WERI-Rb-1 (cell line): ENCODE measurements at regions not wholly inside any gene's neighbourhood (a gene's known extent, or its start where the extent isn't known, plus 50 kb on each side); places are given as distances from the start of the nearest gene placed in this dataset.

Experiments
- DNase-seq: peaks from one replicate; pipeline ENCODE4 v3.0.0-alpha.2; 2020
- H3K27ac ChIP-seq: fragments of 250-450 bp; sonication (Bioruptor Pico); 2 replicates; pipeline ENCODE4 v1.5.1; 2020; ENCODE audit warnings: mild to moderate bottlenecking, moderate library complexity
- H3K27me3 ChIP-seq: fragments of 250-450 bp; sonication (Bioruptor Pico); 2 replicates; pipeline ENCODE4 v1.5.1; 2021; ENCODE audit warnings: mild to moderate bottlenecking, low read depth, moderate library complexity; ENCODE audit not compliant: insufficient read depth, severe bottlenecking
- H3K36me3 ChIP-seq: fragments of 250-450 bp; sonication (Bioruptor Pico); 2 replicates; pipeline ENCODE4 v1.5.1; 2020; ENCODE audit warnings: mild to moderate bottlenecking, moderate library complexity
- H3K4me3 ChIP-seq: 2 replicates; pipeline ENCODE4 v1.5.1; 2011; ENCODE audit warnings: low read depth, mild to moderate bottlenecking, control low read depth, low read length
- H3K9me3 ChIP-seq: fragments of 250-450 bp; sonication (Bioruptor Pico); 2 replicates; pipeline ENCODE4 v1.5.1; 2021; ENCODE audit warnings: mild to moderate bottlenecking, moderate library complexity; ENCODE audit not compliant: severe bottlenecking
- TF ChIP-seq, protein P1 (sequence below): IDR thresholded peaks from 2 replicates; pipeline ENCODE4 v1.5.1; 2011; ENCODE audit warnings: low read depth, mild to moderate bottlenecking, control low read depth, inconsistent platforms, low read length

DNA sequence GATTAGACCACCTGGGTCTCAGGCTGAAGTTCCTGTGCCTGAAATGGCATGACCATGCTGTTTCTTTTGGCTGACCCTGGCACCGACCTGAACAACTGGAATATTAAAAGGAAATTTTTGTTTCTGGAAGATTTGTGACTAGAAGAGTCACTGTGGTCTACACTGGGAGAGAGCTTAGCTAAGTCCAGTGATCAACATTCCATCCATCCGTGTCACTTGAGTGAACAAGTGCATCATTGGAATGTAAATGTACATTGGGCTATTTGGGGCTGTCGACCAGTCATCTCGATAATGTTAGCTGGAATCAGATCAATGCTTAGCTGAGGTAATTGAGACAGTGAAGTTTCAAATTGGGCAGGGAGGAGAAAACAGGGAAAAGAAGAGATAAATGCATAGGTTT is 95.4 kb upstream of the CCDC85A start:
- H3K27ac ChIP-seq = no peak overlapping the region
- no peaks in the 10 kb centered on the region for H3K27me3 ChIP-seq
- H3K9me3 ChIP-seq = peaks cover 4% of the 10 kb centered on the region
- H3K4me3 ChIP-seq = no peak overlapping the region
- no peak for DNase-seq
- no peaks in the 10 kb centered on the region for H3K36me3 ChIP-seq
- TF ChIP-seq, protein P1, sequence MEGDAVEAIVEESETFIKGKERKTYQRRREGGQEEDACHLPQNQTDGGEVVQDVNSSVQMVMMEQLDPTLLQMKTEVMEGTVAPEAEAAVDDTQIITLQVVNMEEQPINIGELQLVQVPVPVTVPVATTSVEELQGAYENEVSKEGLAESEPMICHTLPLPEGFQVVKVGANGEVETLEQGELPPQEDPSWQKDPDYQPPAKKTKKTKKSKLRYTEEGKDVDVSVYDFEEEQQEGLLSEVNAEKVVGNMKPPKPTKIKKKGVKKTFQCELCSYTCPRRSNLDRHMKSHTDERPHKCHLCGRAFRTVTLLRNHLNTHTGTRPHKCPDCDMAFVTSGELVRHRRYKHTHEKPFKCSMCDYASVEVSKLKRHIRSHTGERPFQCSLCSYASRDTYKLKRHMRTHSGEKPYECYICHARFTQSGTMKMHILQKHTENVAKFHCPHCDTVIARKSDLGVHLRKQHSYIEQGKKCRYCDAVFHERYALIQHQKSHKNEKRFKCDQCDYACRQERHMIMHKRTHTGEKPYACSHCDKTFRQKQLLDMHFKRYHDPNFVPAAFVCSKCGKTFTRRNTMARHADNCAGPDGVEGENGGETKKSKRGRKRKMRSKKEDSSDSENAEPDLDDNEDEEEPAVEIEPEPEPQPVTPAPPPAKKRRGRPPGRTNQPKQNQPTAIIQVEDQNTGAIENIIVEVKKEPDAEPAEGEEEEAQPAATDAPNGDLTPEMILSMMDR = no peak

DNA sequence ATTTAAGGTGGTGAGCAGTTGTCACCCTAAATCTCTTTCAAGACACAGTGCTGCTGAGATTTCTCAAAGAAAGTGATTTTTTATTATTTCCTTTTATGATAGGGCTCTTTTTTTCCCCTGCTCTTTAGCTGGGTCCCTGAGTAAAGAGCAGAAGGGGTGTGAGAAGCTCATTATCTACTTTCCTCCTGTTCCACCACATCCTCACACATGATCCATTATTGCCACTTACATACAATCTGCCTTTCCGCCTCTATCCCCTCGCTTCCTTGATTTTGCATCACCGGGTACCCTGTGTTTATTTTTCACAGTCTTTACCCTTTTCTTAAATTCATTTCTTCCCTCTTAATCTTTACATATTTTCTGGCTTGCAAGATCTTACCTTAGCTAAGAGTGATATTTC is 93.9 kb upstream of the CCDC85A start:
- H3K9me3 ChIP-seq = peaks cover 4% of the 10 kb centered on the region
- TF ChIP-seq, protein P1 = no peak
- H3K4me3 ChIP-seq = no peak overlapping the region
- H3K27me3 ChIP-seq = no peaks in the 10 kb centered on the region
- no peaks in the 10 kb centered on the region for H3K36me3 ChIP-seq
- DNase-seq = no peak
- no peak overlapping the region for H3K27ac ChIP-seq

DNA sequence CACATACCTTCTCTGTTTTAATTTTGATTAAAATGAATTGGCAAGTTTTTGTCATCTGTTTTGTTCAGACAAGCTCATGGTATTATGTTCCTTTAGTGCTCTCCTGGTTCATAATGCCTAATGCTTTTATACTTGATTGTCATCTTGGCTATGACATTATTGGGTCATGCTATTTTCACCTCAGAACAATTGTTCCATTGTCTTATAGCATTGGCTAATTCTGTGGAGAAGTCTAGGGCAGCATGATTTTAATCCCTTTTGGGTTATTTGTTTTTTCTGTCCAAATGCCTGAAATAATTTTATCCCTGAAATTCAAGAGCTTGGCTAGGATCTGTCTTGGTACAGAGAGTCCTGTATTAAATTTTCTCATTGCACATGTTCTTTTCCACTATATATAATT is 83.8 kb upstream of the CCDC85A start:
- Histone ChIP-seq H3K4me3 (no peak overlapping the region), H3K36me3 (no peaks in the 10 kb centered on the region), H3K27me3 (no peaks in the 10 kb centered on the region), H3K9me3 (no peaks in the 10 kb centered on the region), H3K27ac (no peak overlapping the region)
- TF ChIP-seq, protein P1 = no peak
- DNase-seq = no peak

DNA sequence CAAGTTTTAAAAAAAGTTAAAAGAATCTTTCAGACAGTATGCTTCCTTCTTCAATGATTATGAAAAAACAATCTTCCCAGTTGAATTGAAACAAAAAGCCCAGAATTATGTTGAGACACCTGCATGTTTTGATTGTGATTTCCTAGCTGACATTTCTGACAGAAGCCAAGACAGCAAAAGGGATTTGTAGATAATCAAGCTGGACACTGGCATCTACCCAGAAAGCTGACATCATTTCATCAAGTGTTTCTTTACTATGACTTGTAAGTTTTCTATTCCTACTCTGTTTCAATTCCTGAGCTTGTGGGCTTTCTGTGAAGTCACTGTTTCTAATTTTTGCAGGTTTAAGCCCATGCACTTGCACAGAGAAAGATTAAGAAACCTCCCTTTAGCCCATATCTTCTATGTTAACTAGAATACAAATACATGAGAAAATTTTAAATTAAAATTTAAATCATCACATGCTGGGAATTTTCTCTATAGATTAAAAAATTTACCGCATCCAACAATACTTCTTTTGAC is 82.9 kb upstream of the CCDC85A start:
- DNase-seq = no peak
- Histone ChIP-seq H3K36me3 (no peaks in the 10 kb centered on the region), H3K9me3 (no peaks in the 10 kb centered on the region), H3K27ac (no peak overlapping the region), H3K4me3 (no peak overlapping the region), H3K27me3 (no peaks in the 10 kb centered on the region)
- TF ChIP-seq, protein P1 = no peak

DNA sequence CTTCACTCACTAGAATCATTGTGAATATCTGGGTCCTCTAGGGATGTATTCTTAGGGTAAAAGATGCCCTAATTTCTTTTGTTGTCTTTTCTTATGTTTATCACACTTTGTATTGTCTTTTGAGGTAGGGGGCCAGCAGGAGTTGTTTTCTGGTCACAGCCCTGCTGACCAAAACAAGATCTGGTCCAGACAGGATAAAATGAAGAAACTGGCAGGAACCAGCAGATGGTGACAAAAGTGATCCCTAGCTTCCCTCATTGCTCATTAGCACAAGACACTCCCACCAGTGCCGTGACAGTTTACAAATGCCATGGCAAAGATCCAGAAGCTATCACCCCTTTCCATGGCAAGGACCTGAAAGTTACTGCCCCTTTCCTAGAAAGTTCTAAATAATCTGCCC is 81.7 kb upstream of the CCDC85A start:
- H3K4me3 ChIP-seq = no peak overlapping the region
- TF ChIP-seq, protein P1 = no peak
- no peaks in the 10 kb centered on the region for H3K27me3 ChIP-seq
- H3K9me3 ChIP-seq = no peaks in the 10 kb centered on the region
- H3K27ac ChIP-seq = no peak overlapping the region
- DNase-seq = no peak
- no peaks in the 10 kb centered on the region for H3K36me3 ChIP-seq

DNA sequence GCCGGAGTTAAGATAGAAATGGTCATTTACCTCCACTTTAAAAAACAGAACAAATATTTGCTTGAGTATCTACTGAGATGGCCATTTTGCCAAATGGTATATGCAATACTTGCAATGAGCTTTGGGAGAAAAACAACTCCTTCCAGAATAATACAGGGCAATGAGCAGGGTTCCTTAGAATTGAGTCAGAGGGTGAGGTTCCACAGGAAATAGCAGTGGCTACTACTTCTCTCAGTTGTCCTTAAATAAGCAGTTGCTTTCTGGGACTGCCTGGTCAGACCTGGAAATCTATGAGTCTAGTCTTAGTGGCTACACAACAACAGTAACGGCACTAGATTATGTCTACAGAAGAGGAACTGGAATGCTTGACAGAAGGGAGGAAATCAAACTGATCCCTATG is 80.9 kb upstream of the CCDC85A start:
- H3K9me3 ChIP-seq = no peaks in the 10 kb centered on the region
- no peaks in the 10 kb centered on the region for H3K27me3 ChIP-seq
- TF ChIP-seq, protein P1 = no peak
- DNase-seq = no peak
- no peak overlapping the region for H3K27ac ChIP-seq
- H3K4me3 ChIP-seq = no peak overlapping the region
- H3K36me3 ChIP-seq = no peaks in the 10 kb centered on the region
